Common myeloid progenitor, CD34-positive (primary cell): ENCODE measurements at regions not wholly inside any gene's neighbourhood (a gene's known extent, or its start where the extent isn't known, plus 50 kb on each side); places are given as distances from the start of the nearest gene placed in this dataset.

Experiments
- CTCF ChIA-PET: fragments of 350-600 bp; sonication (Branson Sonifier 250); formaldehyde crosslinking; loops from one replicate; lab custom pipeline; 2021; ENCODE audit warnings: antibody characterized with exemption; lab: Charles Lee
- POLR2A ChIA-PET: fragments of 350-600 bp; sonication (Branson Sonifier 250); formaldehyde crosslinking; loops from one replicate; lab custom pipeline; 2021; ENCODE audit warnings: antibody characterized with exemption; lab: Charles Lee
- DNase-seq, 3 donors: peaks; one replicate each; pipeline versions ENCODE4 v3.0.0 to v3.0.0-alpha.2; 2013
- H3K27ac ChIP-seq, 2 experiments: 1 replicate in 1 of 2; 2 replicates in 1 of 2; pipeline ENCODE4 v1.7.0; 2013; ENCODE audit warnings: inconsistent platforms in 2 of 2, low read length in 2 of 2, mild to moderate bottlenecking in 2 of 2, low read depth in 1 of 2, moderate library complexity in 1 of 2; ENCODE audit not compliant: severe bottlenecking in 2 of 2, insufficient read depth in 1 of 2, poor library complexity in 1 of 2
- H3K27me3 ChIP-seq, 5 experiments: replicated peaks in 2 of 5; 1 replicate in 3 of 5; 2 replicates in 2 of 5; pipeline versions ENCODE4 v1.6.1 to v1.7.0; 2013; ENCODE audit warnings: low read length in 4 of 5, mild to moderate bottlenecking in 2 of 5, moderate library complexity in 2 of 5, inconsistent platforms in 1 of 5; ENCODE audit not compliant: insufficient read depth in 5 of 5, control insufficient read depth in 4 of 5
- H3K36me3 ChIP-seq, 4 experiments: 1 replicate in 2 of 4; 2 replicates in 2 of 4; pipeline versions ENCODE4 v1.6.1 to v1.7.0; 2013; ENCODE audit warnings: low read length in 3 of 4, control low read depth in 1 of 4, mild to moderate bottlenecking in 1 of 4; ENCODE audit not compliant: control insufficient read depth in 4 of 4, insufficient read depth in 4 of 4
- H3K4me1 ChIP-seq, 4 experiments: 1 replicate in 3 of 4; 2 replicates in 1 of 4; pipeline versions ENCODE4 v1.6.1 to v1.7.1; 2013; ENCODE audit warnings: low read length in 3 of 4, mild to moderate bottlenecking in 3 of 4, control low read depth in 1 of 4, inconsistent platforms in 1 of 4, moderate library complexity in 1 of 4; ENCODE audit not compliant: control insufficient read depth in 4 of 4, insufficient read depth in 4 of 4; ENCODE audit errors: control extremely low read depth in 1 of 4
- H3K4me3 ChIP-seq, 7 experiments: 1 replicate in 4 of 7; 2 replicates in 3 of 7; pipeline versions ENCODE4 v1.5.1 to v1.7.0; 2013; ENCODE audit warnings: mild to moderate bottlenecking in 7 of 7, low read length in 6 of 7, moderate library complexity in 6 of 7, inconsistent platforms in 2 of 7, low read depth in 2 of 7, control low read depth in 1 of 7; ENCODE audit not compliant: insufficient read depth in 4 of 7, control insufficient read depth in 1 of 7; ENCODE audit errors: extremely low read depth in 1 of 7
- H3K9me3 ChIP-seq, 5 experiments: 1 replicate in 4 of 5; 2 replicates in 1 of 5; pipeline versions ENCODE4 v1.6.1 to v1.7.1; 2013; ENCODE audit warnings: low read length in 4 of 5, mild to moderate bottlenecking in 2 of 5, inconsistent platforms in 1 of 5, low read depth in 1 of 5, moderate library complexity in 1 of 5; ENCODE audit not compliant: control insufficient read depth in 4 of 5, insufficient read depth in 2 of 5; ENCODE audit errors: control extremely low read depth in 1 of 5
- WGBS: methylation state at CpG from one replicate; pipeline ENCODE4 v1.1.5; 2013; ENCODE audit not compliant: insufficient coverage; 5-methylcytosine and 5-hydroxymethylcytosine counted together

GRCh38 chr7:26612742-26613141 is 251.6 kb downstream of the SKAP2 start:
- 100% methylated on average over 9 of the region's 11 CpGs for WGBS
- no peaks in the 10 kb centered on the region for H3K27me3 ChIP-seq
- H3K36me3 ChIP-seq: no peaks in the 10 kb centered on the region
- ChIA-PET POLR2A (interaction anchor here (1.1 kb wide), 1 partner anchor 41 kb away, joined by 3 read pairs; no protein-coding TSS in a partner anchor), CTCF (interaction anchor here (1.1 to 1.3 kb wide), 2 partner anchors 9 to 92 kb away, joined by 3 read pairs; no protein-coding TSS in a partner anchor)
- DNase-seq: no peak
- no peaks in the 10 kb centered on the region for H3K9me3 ChIP-seq
- no peak overlapping the region for H3K4me3 ChIP-seq
- no peaks in the 10 kb centered on the region for H3K4me1 ChIP-seq
- H3K27ac ChIP-seq: no peak overlapping the region

- ChIA-PET CTCF (interaction anchor here (0.9 kb wide), 1 partner anchor 9 kb away, joined by 3 read pairs; no protein-coding TSS in a partner anchor), POLR2A (no interaction called here)
- 99% methylated on average over 10 of the region's 11 CpGs for WGBS
- Histone ChIP-seq H3K27ac (no peak overlapping the region), H3K4me1 (no peaks in the 10 kb centered on the region), H3K36me3 (no peaks in the 10 kb centered on the region), H3K4me3 (no peak overlapping the region), H3K9me3 (no peaks in the 10 kb centered on the region), H3K27me3 (no peaks in the 10 kb centered on the region)
- no peak for DNase-seq
Observed at GRCh38 chr7:26614503-26614902, 249.9 kb downstream of the SKAP2 start.

GRCh38 chr7:26616235-26616634 is 248.2 kb downstream of the SKAP2 start:
- Histone ChIP-seq H3K27ac (no peak overlapping the region), H3K9me3 (no peaks in the 10 kb centered on the region), H3K4me1 (no peaks in the 10 kb centered on the region), H3K36me3 (no peaks in the 10 kb centered on the region), H3K4me3 (no peak overlapping the region), H3K27me3 (no peaks in the 10 kb centered on the region)
- ChIA-PET CTCF (no interaction called here), POLR2A (no interaction called here)
- DNase-seq: no peak
- 98% methylated on average over 5 of the region's 7 CpGs for WGBS

GRCh38 chr7:26617066-26617465 is 247.3 kb downstream of the SKAP2 start:
- no peak for DNase-seq
- H3K9me3 ChIP-seq: no peaks in the 10 kb centered on the region
- no peak overlapping the region for H3K27ac ChIP-seq
- H3K4me1 ChIP-seq: no peaks in the 10 kb centered on the region
- CTCF ChIA-PET: interaction anchor here (1.2 kb wide), 1 partner anchor 38 kb away, joined by 4 read pairs; no protein-coding TSS in a partner anchor
- H3K36me3 ChIP-seq: no peaks in the 10 kb centered on the region
- H3K27me3 ChIP-seq: no peaks in the 10 kb centered on the region
- 95% methylated on average over 6 of the region's 7 CpGs for WGBS
- H3K4me3 ChIP-seq: no peak overlapping the region
- POLR2A ChIA-PET: no interaction called here
